ENCODE measurements at regions not wholly inside any gene's neighbourhood (a gene's known extent, or its start where the extent isn't known, plus 50 kb on each side); places are given as distances from the start of the nearest gene placed in this dataset.

- TF ChIP-seq CTCF (IDR thresholded peaks at IDR 0.05) = no peak
- no peak for TF ChIP-seq POLR2A (IDR thresholded peaks at IDR 0.05)
Observed at GRCh38 chr2:239538357-239539052, 137.7 kb upstream of the HDAC4 start.
